GM13976 (cell line): ENCODE measurements at regions not wholly inside any gene's neighbourhood (a gene's known extent, or its start where the extent isn't known, plus 50 kb on each side); places are given as distances from the start of the nearest gene placed in this dataset.

Experiments
- DNase-seq: peaks from one replicate; pipeline ENCODE4 v3.0.0; 2012; ENCODE audit warnings: low spot score
- CTCF ChIP-seq: IDR thresholded peaks from 2 replicates; pipeline ENCODE4 v1.5.1; 2012; ENCODE audit warnings: borderline replicate concordance, mild to moderate bottlenecking; ENCODE audit not compliant: insufficient read depth; ENCODE audit errors: extremely low read depth, missing control alignments, control extremely low read depth
- in situ Hi-C: fragments of 300-500 bp; cut with MboI; formaldehyde crosslinking; loops from one replicate; pipeline ENCODE4 v1.12.0; 2022; ENCODE audit warnings: low sequenced_read_pairs, mixed read lengths, inconsistent platforms; ENCODE audit not compliant: unreplicated experiment

DNA sequence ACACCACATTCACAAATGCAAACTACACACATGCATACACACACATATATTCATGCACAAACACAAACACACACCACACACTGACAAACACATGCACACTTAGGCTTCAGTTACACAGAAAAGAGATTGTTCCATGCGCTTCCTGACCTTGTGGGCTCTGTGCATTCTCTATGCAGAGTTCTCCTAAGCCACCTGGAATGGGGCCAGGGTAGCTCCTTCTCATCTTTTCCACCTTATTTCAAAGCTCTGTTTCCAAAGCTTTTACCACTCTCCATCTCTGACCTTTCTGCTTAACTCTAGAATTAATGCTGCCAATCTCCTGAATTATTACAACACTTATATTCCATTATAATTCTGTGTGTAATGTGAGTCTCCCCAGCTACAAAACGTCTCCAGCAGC lies 522.3 kb upstream of the MYT1L start:
- no peak for DNase-seq
- in situ Hi-C loops = no loop called here
- TF ChIP-seq CTCF = no peak

- in situ Hi-C loops = no loop called here
- DNase-seq = no peak
- TF ChIP-seq CTCF = no peak
Observed at GRCh38 chr2:2851806-2852777, 521.0 kb upstream of the MYT1L start.

DNA sequence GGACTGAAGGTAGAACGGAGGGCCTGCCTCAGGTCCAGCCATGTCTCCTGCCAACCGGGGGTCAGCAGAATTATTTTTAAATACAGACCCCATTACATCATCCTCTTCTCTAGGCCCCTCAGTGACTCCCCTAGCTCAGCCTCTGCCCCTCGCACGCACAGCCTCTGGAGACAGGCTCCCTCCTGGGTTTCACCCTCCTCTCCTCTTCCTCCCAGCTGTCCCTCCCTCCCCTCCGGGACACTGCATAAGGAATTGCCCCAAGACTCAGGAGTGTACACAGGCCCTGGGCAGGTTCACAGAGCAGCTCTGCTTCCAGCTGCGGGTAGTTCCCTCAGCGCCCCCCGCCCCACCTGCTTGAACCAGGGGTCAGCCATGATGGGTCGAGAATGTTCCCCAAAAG lies 520.2 kb upstream of the MYT1L start:
- no peak for TF ChIP-seq CTCF
- no peak for DNase-seq

DNA sequence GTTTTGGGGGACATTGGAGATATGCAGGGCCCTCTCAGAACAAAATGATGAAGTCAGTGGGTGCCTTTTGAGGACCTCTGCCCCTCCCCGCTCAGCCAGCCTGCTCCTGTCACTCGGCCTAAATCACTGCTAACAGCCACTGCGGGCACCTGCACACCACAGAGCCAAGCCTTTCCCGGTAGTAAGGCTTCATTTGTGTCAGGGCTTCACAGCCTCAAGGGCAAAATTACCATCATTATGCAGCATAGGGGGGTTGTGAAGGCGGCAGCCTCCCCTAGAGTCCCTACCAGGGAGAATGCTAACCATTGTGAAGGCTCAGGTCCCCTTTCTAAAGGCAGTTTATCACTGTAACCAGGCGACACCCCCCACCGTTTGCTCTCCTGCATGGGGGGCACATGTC lies 519.8 kb upstream of the MYT1L start:
- no peak for DNase-seq
- in situ Hi-C loops = no loop called here
- TF ChIP-seq CTCF = no peak

More for the DNA sequence above, 520.2 kb upstream of the MYT1L start:
- in situ Hi-C loops = no loop called here

GRCh38 chr2:2850218-2850755 lies 519.2 kb upstream of the MYT1L start:
- in situ Hi-C loops = no loop called here
- no peak for TF ChIP-seq CTCF
- DNase-seq = no peak

DNA sequence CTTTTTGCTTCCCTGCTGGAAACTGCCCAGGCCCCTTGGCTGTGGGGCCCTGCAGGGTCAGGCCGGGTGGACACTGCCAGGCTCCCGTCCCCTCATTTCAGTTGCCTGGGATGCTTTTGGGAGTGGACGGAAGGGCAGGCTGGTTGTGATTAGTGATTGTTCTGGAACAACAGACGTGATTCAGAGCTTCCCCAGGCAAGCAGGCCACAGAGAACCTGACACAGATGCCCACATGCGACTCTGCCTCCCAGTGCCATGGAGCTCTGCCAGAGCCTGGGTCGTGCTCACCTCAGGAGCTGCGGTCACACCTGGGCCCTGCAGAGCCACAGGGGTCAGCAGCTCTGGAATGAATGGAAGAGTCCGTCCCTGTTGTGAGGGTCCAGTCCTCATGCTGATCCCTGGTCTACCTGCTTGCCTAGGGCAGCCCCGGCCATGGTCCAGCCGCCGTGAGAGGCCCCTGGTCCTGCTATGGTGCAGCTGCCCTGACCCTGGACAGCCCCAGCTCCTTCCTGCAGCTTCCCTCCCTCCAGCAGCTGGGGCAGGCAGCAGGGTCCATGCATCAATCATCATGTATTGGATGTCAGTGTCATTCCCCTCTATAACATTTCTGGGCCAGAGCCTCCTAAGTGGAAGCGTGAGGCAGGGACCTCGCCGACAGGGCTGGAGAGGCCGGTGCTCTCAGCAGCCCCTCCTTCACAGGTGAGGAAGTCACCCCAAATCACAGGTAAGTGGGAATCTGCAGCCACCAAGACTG lies 518.6 kb upstream of the MYT1L start:
- no peak for TF ChIP-seq CTCF
- no peak for DNase-seq
- in situ Hi-C loops = no loop called here
